ENCODE measurements at regions not wholly inside any gene's neighbourhood (a gene's known extent, or its start where the extent isn't known, plus 50 kb on each side); places are given as distances from the start of the nearest gene placed in this dataset.

DNA sequence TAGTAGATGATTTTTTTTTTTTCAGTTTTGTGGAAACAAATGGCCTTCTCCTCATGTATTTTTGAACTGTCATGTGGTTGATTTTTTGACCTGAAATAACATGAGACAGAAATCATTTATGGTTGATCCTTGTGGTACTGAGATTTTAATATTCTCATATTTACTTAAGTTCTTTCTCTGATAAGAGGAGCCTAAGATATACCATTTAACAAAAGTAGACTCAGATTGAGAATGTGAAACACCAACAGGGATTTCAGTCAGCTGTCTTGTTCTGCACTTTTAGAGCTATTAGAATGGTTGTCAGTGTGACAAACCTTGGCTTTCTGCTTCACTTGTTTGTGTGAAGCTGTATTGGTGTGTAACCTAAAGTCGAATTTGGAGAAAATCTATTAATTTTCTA, 575.7 kb downstream of the SPOCK3 start:
- no peak overlapping the region for H4K8ac ChIP-seq (ENCODE audit: low read depth in 2 of 2, low read length in 2 of 2)
- no peak overlapping the region for H2BK120ac ChIP-seq (ENCODE audit: low read depth, low read length)
- intact Hi-C loops (cut with micrococcal nuclease), result no loop called here
- H4K5ac ChIP-seq (ENCODE audit: low read depth, low read length), result no peak overlapping the region
- H3K9me1 ChIP-seq (ENCODE audit: insufficient read depth, low read length), result no peaks in the 10 kb centered on the region
- dilution Hi-C loops (cut with HindIII; ENCODE audit: low sequenced_read_pairs, unreplicated experiment), result no loop called here
- no peak overlapping the region for H2BK15ac ChIP-seq (ENCODE audit: low read depth, low read length)
- H3K56ac ChIP-seq (ENCODE audit: extremely low read depth, insufficient read depth, low read length), result no peak overlapping the region
- no TSS peak for BruUV-seq (replicated peaks)
- no CpG with 5 or more reads among the region's 1 CpG for WGBS, 2 experiments (ENCODE audit: extremely low coverage in 2 of 2, insufficient read length in 1 of 2)
- no peaks in the 10 kb centered on the region for H3K27me3 ChIP-seq (ENCODE audit: control insufficient read depth, insufficient read depth, low read length)
- no peak overlapping the region for H2BK20ac ChIP-seq (ENCODE audit: low read depth, low read length)
- no peak overlapping the region for H3K4me2 ChIP-seq (ENCODE audit: low read depth, low read length)
- H3K27ac ChIP-seq (ENCODE audit: insufficient read depth, low read length), result no peak overlapping the region
- no peak overlapping the region for H4K91ac ChIP-seq (ENCODE audit: insufficient read depth, low read depth, low read length)
- H2BK5ac ChIP-seq (ENCODE audit: low read depth, low read length, poor library complexity, severe bottlenecking), result no peak overlapping the region
- no peaks in the 10 kb centered on the region for H3K4me1 ChIP-seq (ENCODE audit: control insufficient read depth, insufficient read depth, low read length)
- POLR2A ChIA-PET (ENCODE audit: unreplicated experiment), result no interaction called here
- no peak overlapping the region for H2AK5ac ChIP-seq (ENCODE audit: low read depth, low read length)
- no peaks in the 10 kb centered on the region for H4K20me1 ChIP-seq (ENCODE audit: insufficient read depth, low read length)
- H3K36me3 ChIP-seq (ENCODE audit: control insufficient read depth, insufficient read depth, low read length), result no peaks in the 10 kb centered on the region
- no peak overlapping the region for H3K23ac ChIP-seq (ENCODE audit: low read depth, low read length)
- in situ Hi-C loops (cut with MboI; ENCODE audit: low sequenced_read_pairs), result no loop called here
- H3K4me3 ChIP-seq (ENCODE audit: insufficient read depth, low read depth, low read length), result no peak overlapping the region
- no peaks in the 10 kb centered on the region for H3K79me1 ChIP-seq (ENCODE audit: low read depth in 1 of 2, low read length in 2 of 2)
- no peak overlapping the region for H3K14ac ChIP-seq (replicated peaks; ENCODE audit: low read depth, low read length)
- no peak overlapping the region for H2AFZ ChIP-seq (replicated peaks; ENCODE audit: low read length, poor library complexity)
- CTCF ChIA-PET, result no interaction called here
- DNase-seq (no peak), ATAC-seq (ENCODE audit: low read depth) (no peak)
- no peak overlapping the region for H3K9ac ChIP-seq (ENCODE audit: low read depth, low read length)
- H2AK9ac ChIP-seq (replicated peaks; ENCODE audit: low read depth, low read length, poor library complexity), result no peak overlapping the region
- no peak overlapping the region for H3K18ac ChIP-seq (ENCODE audit: low read depth, low read length)
- TF ChIP-seq MXI1 (IDR thresholded peaks at IDR 0.05; ENCODE audit: borderline replicate concordance, low read depth, low read length) (no peak), MAZ (IDR thresholded peaks at IDR 0.05; ENCODE audit: borderline replicate concordance, low read depth, low read length) (no peak), ELK1 (IDR thresholded peaks at IDR 0.05; ENCODE audit: borderline replicate concordance, low read depth, low read length) (no peak), RCOR1 (IDR thresholded peaks at IDR 0.05; ENCODE audit: insufficient replicate concordance, low read length) (no peak), NFE2L2 (IDR thresholded peaks at IDR 0.05; ENCODE audit: low read depth, low read length) (no peak), FOS (IDR thresholded peaks at IDR 0.05; ENCODE audit: low read depth, low read length) (no peak), POLR2A (IDR thresholded peaks at IDR 0.05; ENCODE audit: low read depth, low read length) (no peak), CHD1 (IDR thresholded peaks at IDR 0.05; ENCODE audit: low read depth, low read length) (no peak), MAFK (IDR thresholded peaks at IDR 0.05; ENCODE audit: low read depth, low read length) (no peak), RAD21 (IDR thresholded peaks at IDR 0.05; ENCODE audit: low read length) (no peak), CEBPB (IDR thresholded peaks at IDR 0.05; ENCODE audit: low read depth, low read length) (no peak), BHLHE40 (IDR thresholded peaks at IDR 0.05; ENCODE audit: low read depth, low read length) (no peak), SMC3 (IDR thresholded peaks at IDR 0.05; ENCODE audit: low read depth, low read length) (no peak), RFX5 (IDR thresholded peaks at IDR 0.05; ENCODE audit: low read depth, low read length) (no peak)
- TF ChIP-seq, protein P1, sequence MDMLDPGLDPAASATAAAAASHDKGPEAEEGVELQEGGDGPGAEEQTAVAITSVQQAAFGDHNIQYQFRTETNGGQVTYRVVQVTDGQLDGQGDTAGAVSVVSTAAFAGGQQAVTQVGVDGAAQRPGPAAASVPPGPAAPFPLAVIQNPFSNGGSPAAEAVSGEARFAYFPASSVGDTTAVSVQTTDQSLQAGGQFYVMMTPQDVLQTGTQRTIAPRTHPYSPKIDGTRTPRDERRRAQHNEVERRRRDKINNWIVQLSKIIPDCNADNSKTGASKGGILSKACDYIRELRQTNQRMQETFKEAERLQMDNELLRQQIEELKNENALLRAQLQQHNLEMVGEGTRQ (IDR thresholded peaks at IDR 0.05; ENCODE audit: low read depth, low read length), result no peak
- TF ChIP-seq, protein P2, sequence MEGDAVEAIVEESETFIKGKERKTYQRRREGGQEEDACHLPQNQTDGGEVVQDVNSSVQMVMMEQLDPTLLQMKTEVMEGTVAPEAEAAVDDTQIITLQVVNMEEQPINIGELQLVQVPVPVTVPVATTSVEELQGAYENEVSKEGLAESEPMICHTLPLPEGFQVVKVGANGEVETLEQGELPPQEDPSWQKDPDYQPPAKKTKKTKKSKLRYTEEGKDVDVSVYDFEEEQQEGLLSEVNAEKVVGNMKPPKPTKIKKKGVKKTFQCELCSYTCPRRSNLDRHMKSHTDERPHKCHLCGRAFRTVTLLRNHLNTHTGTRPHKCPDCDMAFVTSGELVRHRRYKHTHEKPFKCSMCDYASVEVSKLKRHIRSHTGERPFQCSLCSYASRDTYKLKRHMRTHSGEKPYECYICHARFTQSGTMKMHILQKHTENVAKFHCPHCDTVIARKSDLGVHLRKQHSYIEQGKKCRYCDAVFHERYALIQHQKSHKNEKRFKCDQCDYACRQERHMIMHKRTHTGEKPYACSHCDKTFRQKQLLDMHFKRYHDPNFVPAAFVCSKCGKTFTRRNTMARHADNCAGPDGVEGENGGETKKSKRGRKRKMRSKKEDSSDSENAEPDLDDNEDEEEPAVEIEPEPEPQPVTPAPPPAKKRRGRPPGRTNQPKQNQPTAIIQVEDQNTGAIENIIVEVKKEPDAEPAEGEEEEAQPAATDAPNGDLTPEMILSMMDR (conservative IDR thresholded peaks at IDR 0.05; ENCODE audit: low read depth, low read length), result no peak
- H3K9me3 ChIP-seq (ENCODE audit: control insufficient read depth, insufficient read depth, low read length), result no peaks in the 10 kb centered on the region
- no peak overlapping the region for H3K4ac ChIP-seq (ENCODE audit: low read depth, low read length)

Measured in IMR-90 (cell line).